Prostate gland (tissue), 2 donors: ENCODE measurements at regions not wholly inside any gene's neighbourhood (a gene's known extent, or its start where the extent isn't known, plus 50 kb on each side); places are given as distances from the start of the nearest gene placed in this dataset.

ENCODE experiments used
- CTCF ChIP-seq, 4 experiments: fragments of 200-600 bp in 2 of 4; fragments of 450-650 bp in 2 of 4; sonication (generic) in 2 of 4; IDR thresholded peaks; 1 replicate in 3 of 4; 2 replicates in 1 of 4; pipeline ENCODE4 v1.5.1; 2016 to 2019; ENCODE audit warnings: antibody characterized with exemption in 4 of 4, mild to moderate bottlenecking in 2 of 4, moderate library complexity in 2 of 4
- POLR2A ChIP-seq: fragments of 450-650 bp; IDR thresholded peaks from one replicate; pipeline ENCODE4 v1.6.1; 2016; ENCODE audit warnings: antibody characterized with exemption, mild to moderate bottlenecking

GRCh38 chr13:54183166-54183565, 1154.6 kb downstream of the OLFM4 start:
- TF ChIP-seq CTCF (IDR thresholded peaks at IDR 0.05): no peak
- TF ChIP-seq POLR2A: no peak
